ENCODE measurements at regions not wholly inside any gene's neighbourhood (a gene's known extent, or its start where the extent isn't known, plus 50 kb on each side); places are given as distances from the start of the nearest gene placed in this dataset.

DNA sequence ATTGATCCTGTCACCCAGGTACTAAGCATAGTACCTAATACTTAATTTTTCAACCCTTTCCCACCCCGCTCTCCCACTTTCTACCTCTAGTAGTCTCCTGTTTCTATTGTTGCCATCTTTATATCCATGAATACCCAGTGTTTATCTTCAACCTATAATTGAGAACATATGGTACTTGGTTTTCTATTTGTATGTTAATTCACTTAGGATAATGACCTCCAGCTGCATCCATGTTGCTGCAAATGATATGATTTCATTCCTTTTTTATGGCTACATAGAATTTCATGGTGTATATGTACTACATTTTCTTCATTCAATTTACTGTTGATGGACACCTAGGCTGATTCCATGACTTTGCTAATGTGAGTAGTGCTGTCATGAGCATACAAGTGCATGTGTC, 547.3 kb upstream of the NOVA1 start:
- TF ChIP-seq POLR2A (IDR thresholded peaks at IDR 0.05) (no peak), CTCF (IDR thresholded peaks at IDR 0.05) (no peak)
- intact Hi-C loops (cut with DNase I; ENCODE audit: low total_unique reads), result no loop called here

GRCh38 chr14:27148143-27148542, 550.3 kb upstream of the NOVA1 start:
- Histone ChIP-seq H3K36me3 (ENCODE audit: low read depth, missing control alignments) (no peaks in the 10 kb centered on the region), H3K27me3 (no peaks in the 10 kb centered on the region)

More for the DNA sequence above, 547.3 kb upstream of the NOVA1 start:
- Histone ChIP-seq H3K4me3 (no peak overlapping the region), H3K36me3 (ENCODE audit: low read depth, missing control alignments) (no peaks in the 10 kb centered on the region), H3K27ac (no peak overlapping the region), H3K27me3 (no peaks in the 10 kb centered on the region), H3K9me3 (no peaks in the 10 kb centered on the region), H3K4me1 (no peaks in the 10 kb centered on the region)
- WGBS, 2 donors, result 87 to 100% methylated on average over 1 of the region's 1 CpG
- no peak for DNase-seq

GRCh38 chr14:27164139-27164538, 566.3 kb upstream of the NOVA1 start:
- H3K27me3 ChIP-seq, result no peaks in the 10 kb centered on the region
- no peaks in the 10 kb centered on the region for H3K36me3 ChIP-seq (ENCODE audit: low read depth, missing control alignments)
- no peak overlapping the region for H3K4me3 ChIP-seq
- H3K4me1 ChIP-seq, result no peaks in the 10 kb centered on the region
- no peaks in the 10 kb centered on the region for H3K9me3 ChIP-seq
- no peak for DNase-seq
- TF ChIP-seq CTCF (IDR thresholded peaks at IDR 0.05), result no peak
- intact Hi-C loops (cut with DNase I; ENCODE audit: low total_unique reads), result no loop called here
- WGBS, 2 donors, result 89 to 94% methylated on average over 4 to 8 of the region's 8 CpGs
- H3K27ac ChIP-seq, result no peak overlapping the region

More at GRCh38 chr14:27148143-27148542, 550.3 kb upstream of the NOVA1 start:
- H3K27ac ChIP-seq, result no peak overlapping the region
- H3K4me3 ChIP-seq, result no peak overlapping the region
- no peaks in the 10 kb centered on the region for H3K9me3 ChIP-seq
- no peaks in the 10 kb centered on the region for H3K4me1 ChIP-seq
- TF ChIP-seq POLR2A (IDR thresholded peaks at IDR 0.05) (no peak), CTCF (IDR thresholded peaks at IDR 0.05) (no peak)
- intact Hi-C loops (cut with DNase I; ENCODE audit: low total_unique reads), result no loop called here
- DNase-seq, result no peak

GRCh38 chr14:27175489-27175888, 577.7 kb upstream of the NOVA1 start:
- WGBS, 2 donors, result 86 to 91% methylated on average over 6 of the region's 6 CpGs
- intact Hi-C loops (cut with DNase I; ENCODE audit: low total_unique reads), result no loop called here
- H3K27ac ChIP-seq, result no peak overlapping the region
- H3K36me3 ChIP-seq (ENCODE audit: low read depth, missing control alignments), result no peaks in the 10 kb centered on the region
- no peaks in the 10 kb centered on the region for H3K27me3 ChIP-seq
- no peaks in the 10 kb centered on the region for H3K9me3 ChIP-seq
- H3K4me3 ChIP-seq, result no peak overlapping the region
- TF ChIP-seq CTCF (IDR thresholded peaks at IDR 0.05), result no peak
- no peak for DNase-seq
- no peaks in the 10 kb centered on the region for H3K4me1 ChIP-seq

DNA sequence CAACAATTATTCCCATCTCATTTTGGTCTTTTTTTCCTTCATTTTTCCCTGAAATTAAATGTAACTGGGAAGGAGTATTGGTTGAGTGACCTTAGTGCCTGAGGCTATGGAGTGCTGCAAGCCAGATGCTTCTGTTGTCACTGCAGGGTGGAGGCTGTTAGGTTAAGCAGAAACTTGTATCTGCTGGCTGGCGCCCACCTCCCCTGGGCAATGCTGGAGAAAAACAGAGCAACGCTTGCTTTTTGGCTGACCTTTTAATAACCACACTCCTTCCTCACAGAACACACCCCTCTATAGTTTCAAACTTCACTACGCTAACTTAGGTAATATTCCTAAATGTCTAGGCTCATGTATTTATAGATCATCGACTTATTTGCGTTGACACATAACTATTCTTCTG, 583.5 kb upstream of the NOVA1 start:
- no peak for DNase-seq
- Histone ChIP-seq H3K36me3 (ENCODE audit: low read depth, missing control alignments) (no peaks in the 10 kb centered on the region), H3K4me1 (no peaks in the 10 kb centered on the region), H3K27me3 (no peaks in the 10 kb centered on the region), H3K27ac (no peak overlapping the region), H3K9me3 (no peaks in the 10 kb centered on the region), H3K4me3 (no peak overlapping the region)
- TF ChIP-seq CTCF (IDR thresholded peaks at IDR 0.05), result no peak
- no peak for TF ChIP-seq POLR2A (IDR thresholded peaks at IDR 0.05)
- intact Hi-C loops (cut with DNase I; ENCODE audit: low total_unique reads), result no loop called here
- WGBS, 2 donors, result 79 to 96% methylated on average over 5 of the region's 5 CpGs
